ENCODE measurements at regions not wholly inside any gene's neighbourhood (a gene's known extent, or its start where the extent isn't known, plus 50 kb on each side); places are given as distances from the start of the nearest gene placed in this dataset.

DNA sequence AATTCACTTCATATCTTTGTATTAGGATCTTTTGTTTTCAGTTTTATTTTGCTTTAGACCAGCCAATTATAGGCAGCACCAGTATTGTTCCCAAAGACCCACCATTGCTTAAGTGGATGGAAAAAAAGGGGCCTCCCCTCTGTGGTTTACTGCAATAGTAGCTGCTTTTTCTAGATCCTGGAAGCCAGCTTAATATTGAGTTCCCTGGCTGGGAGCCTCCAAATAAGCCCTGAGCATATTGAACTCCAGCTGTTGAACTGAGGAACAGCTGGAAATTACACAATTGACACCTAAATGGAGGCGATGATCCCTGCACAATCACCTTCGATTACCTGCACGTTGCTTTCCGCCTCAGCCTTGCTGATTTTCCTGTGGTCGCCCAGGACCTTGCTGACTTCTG, 576.0 kb downstream of the SOX6 start:
- Histone ChIP-seq H3K79me2 (ENCODE audit: insufficient read depth, low read length) (no peaks in the 10 kb centered on the region), H3K4me1 (ENCODE audit: insufficient read depth, low read length) (peaks cover 6% of the 10 kb centered on the region; the same call in 1 of the 2 replicates), H3K27me3 (ENCODE audit: control insufficient read depth in 1 of 2, insufficient read depth in 2 of 2, low read length in 2 of 2) (0 out of 5 replicates have a peak, but pooled peaks cover 0 to 5% of the 10 kb centered on the region in 2 experiments), H4K20me1 (ENCODE audit: insufficient read depth, low read length) (no peaks in the 10 kb centered on the region), H3K4me2 (ENCODE audit: low read depth, low read length) (no peak overlapping the region), H3K27ac (ENCODE audit: extremely low read length, insufficient read depth, low read length) (no peak overlapping the region), H3K36me3 (replicated peaks in 1 of 2; ENCODE audit: control insufficient read depth in 1 of 2, insufficient read depth in 2 of 2, low read length in 2 of 2) (no peaks in the 10 kb centered on the region), H2AFZ (ENCODE audit: low read length) (no peak overlapping the region), H3K9ac (ENCODE audit: insufficient read depth, low read depth, low read length) (no peak overlapping the region), H3K4me3 (replicated peaks in 1 of 3; ENCODE audit: insufficient read depth in 1 of 3, low read depth in 2 of 3, low read length in 3 of 3) (no peak overlapping the region), H3K9me3 (ENCODE audit: low read length) (no peaks in the 10 kb centered on the region)
- intact Hi-C loops (cut with micrococcal nuclease; ENCODE audit: unreplicated experiment), result no loop called here
- 0% methylated on average over 5 of the region's 5 CpGs for WGBS (ENCODE audit: low lambda C conversion rate)
- ATAC-seq (no peak), DNase-seq (ENCODE audit: low spot score) (no peak), FAIRE-seq (no peak)
- TF ChIP-seq ZNF83 (CRISPR knock-in tag; IDR thresholded peaks at IDR 0.05; ENCODE audit: borderline replicate concordance) (no peak), SRY (CRISPR knock-in tag; IDR thresholded peaks at IDR 0.05) (no peak), ZNF44 (CRISPR knock-in tag; IDR thresholded peaks at IDR 0.05) (no peak), ZBTB42 (CRISPR knock-in tag; IDR thresholded peaks at IDR 0.05) (no peak), SRSF9 (IDR thresholded peaks at IDR 0.05; ENCODE audit: borderline replicate concordance, insufficient read depth, low read depth, low read length, poor library complexity, severe bottlenecking) (no peak), SAP130 (CRISPR knock-in tag; IDR thresholded peaks at IDR 0.05; ENCODE audit: low read depth) (no peak), ZNF839 (CRISPR knock-in tag; IDR thresholded peaks at IDR 0.05; ENCODE audit: borderline replicate concordance) (no peak), GTF2F1 (IDR thresholded peaks at IDR 0.05; ENCODE audit: low read length) (no peak), SIX1 (CRISPR knock-in tag; IDR thresholded peaks at IDR 0.05; ENCODE audit: borderline replicate concordance) (no peak)
- TF ChIP-seq, protein P1, sequence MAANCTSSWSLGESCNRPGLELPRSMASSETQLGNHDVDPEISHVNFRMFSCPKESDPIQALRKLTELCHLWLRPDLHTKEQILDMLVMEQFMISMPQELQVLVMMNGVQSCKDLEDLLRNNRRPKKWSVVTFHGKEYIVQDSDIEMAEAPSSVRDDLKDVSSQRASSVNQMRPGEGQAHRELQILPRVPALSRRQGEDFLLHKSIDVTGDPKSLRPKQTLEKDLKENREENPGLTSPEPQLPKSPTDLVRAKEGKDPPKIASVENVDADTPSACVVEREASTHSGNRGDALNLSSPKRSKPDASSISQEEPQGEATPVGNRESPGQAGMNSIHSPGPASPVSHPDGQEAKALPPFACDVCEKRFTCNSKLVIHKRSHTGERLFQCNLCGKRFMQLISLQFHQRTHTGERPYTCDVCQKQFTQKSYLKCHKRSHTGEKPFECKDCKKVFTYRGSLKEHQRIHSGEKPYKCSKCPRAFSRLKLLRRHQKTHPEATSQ (CRISPR knock-in tag; IDR thresholded peaks at IDR 0.05; ENCODE audit: borderline replicate concordance), result no peak
- TF ChIP-seq, protein P2, sequence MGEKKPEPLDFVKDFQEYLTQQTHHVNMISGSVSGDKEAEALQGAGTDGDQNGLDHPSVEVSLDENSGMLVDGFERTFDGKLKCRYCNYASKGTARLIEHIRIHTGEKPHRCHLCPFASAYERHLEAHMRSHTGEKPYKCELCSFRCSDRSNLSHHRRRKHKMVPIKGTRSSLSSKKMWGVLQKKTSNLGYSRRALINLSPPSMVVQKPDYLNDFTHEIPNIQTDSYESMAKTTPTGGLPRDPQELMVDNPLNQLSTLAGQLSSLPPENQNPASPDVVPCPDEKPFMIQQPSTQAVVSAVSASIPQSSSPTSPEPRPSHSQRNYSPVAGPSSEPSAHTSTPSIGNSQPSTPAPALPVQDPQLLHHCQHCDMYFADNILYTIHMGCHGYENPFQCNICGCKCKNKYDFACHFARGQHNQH (CRISPR knock-in tag; IDR thresholded peaks at IDR 0.05), result no peak
- BruUV-seq (replicated peaks), result no TSS peak
- in situ Hi-C loops (cut with HindIII; ENCODE audit: extremely low pct_ligation_motif_present, low pct_unique_long_range_greater_than_20kb), result loop anchor here (25.0 kb wide), 1 partner anchor 107 kb away; no protein-coding TSS in a partner anchor
- ChIA-PET CTCF (ENCODE audit: low intra/inter-chr PET ratio, low total read pairs) (no interaction called here), POLR2A (no interaction called here)
